HG03039 (cell line): ENCODE measurements at regions not wholly inside any gene's neighbourhood (a gene's known extent, or its start where the extent isn't known, plus 50 kb on each side); places are given as distances from the start of the nearest gene placed in this dataset.

Source experiments
- ATAC-seq: cut with Tn5 transposase; IDR thresholded peaks from one replicate; pipeline ENCODE4 v1.9.1; 2021; ENCODE audit warnings: mild to moderate bottlenecking, moderate library complexity; ENCODE audit not compliant: unreplicated experiment

GRCh38 chr13:110097013-110097412 is 209.9 kb downstream of the COL4A1 start:
- no peak for ATAC-seq

DNA sequence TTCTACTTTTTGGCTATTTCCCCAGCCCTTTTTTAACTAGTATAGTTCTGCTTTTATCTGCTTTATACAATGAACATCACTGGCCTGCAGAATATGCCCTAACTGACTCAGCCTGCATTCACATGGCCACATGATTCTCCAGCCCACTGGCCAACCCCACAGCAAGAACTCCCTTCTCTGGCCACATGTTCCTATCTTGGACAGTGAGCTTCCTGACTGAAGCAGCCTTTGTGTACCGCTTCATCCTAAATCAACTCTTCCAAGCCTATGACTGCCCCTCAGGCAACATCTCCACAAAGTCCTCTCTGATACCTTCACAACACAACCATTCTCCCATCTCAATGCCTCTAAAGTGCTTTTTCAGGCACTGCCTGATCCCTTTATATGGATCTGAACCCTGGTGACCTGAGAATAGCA is 214.1 kb downstream of the COL4A1 start:
- ATAC-seq: no peak

- ATAC-seq: no peak
Measured at GRCh38 chr13:110089815-110090214, 217.1 kb downstream of the COL4A1 start.

- no peak for ATAC-seq
Measured at GRCh38 chr13:110089100-110089499, 217.9 kb downstream of the COL4A1 start.

DNA sequence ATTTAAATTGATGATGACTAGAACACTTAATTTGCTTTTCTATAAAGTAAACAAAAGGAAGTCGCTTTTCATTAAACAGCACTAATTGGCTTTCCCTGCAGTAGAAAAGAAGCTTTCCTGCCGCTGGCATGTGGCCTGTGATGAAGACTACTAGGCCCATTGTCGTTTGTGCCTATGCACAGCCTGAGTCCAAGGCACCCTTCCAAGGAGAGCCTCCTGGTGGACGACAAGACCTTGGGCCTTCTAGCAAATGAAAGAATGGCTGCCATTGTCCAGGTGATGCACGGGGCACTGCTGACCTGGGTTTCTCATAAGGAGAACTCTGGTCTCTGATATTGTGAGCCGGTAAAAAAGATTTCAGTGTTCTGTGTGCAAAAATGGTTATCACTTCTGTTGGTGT is 233.0 kb downstream of the COL4A1 start:
- ATAC-seq: no peak

DNA sequence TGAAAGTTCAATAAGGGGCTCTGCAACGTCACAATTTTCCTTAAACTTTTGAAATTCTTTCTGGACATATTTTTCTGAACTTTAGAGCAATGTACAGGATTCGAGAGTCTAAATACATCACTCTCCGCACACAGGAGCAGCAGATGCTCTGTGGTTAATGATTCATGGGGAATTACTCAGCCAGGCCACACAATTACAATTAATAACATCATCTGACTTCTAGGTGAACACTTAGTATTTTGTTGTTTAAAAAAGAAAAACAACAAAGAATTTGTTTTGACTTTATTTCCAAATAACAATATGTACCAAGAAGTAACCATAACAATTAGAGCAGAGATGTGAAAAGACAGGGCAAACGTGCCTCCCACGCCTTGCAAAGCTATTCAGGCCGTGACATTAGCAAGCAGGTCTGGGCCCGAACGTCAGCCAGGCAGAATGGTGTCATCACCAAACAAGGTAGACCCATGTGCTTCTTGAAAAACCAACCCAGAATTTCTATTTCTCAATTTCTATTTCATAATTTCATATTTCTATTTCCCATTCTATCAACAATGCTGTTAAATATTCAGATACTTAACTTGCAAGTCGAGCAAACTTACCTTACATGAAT is 236.3 kb downstream of the COL4A1 start:
- no peak for ATAC-seq

GRCh38 chr13:110070046-110070445 is 236.9 kb downstream of the COL4A1 start:
- ATAC-seq: no peak

- no peak for ATAC-seq
Measured at GRCh38 chr13:110068176-110068473, 238.8 kb downstream of the COL4A1 start.

DNA sequence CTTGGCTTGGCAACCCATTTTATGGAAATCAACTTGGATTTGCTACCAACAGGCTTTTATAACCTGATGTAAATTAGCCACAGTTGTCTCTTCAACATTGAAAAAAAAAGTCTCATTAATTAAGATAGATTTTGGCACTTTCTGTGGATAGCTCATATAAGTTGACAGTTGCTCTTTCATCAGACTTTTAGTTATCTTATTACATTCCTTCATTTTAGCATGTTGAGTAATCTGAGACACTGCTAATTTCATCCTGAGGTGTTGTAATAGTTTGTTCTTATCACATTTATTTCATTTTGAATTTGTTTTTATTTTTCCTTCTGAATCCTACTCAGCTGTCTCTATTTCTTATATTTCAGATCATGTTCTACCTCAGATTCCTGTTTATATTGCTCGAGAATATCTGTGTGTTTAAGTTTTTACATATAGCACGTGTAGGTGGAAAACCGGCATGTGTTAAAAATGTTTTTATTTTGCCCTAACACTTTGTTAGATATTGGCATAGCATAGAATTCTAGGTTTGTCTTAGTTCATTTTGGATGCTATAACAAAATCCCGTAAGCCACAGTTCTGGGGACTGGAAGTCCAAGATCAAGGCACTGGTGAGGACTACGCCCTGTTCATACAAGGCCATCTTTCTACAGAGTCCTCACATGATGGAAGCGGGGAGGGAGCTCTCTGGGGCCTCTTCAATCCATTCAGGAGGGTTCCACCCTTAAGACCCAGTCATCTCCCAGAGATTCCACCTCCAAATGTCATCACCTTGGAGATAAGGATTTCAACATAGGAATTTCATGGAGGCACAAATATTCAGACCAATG is 239.4 kb downstream of the COL4A1 start:
- no peak for ATAC-seq

GRCh38 chr13:110065780-110066179 is 241.2 kb downstream of the COL4A1 start:
- no peak for ATAC-seq

DNA sequence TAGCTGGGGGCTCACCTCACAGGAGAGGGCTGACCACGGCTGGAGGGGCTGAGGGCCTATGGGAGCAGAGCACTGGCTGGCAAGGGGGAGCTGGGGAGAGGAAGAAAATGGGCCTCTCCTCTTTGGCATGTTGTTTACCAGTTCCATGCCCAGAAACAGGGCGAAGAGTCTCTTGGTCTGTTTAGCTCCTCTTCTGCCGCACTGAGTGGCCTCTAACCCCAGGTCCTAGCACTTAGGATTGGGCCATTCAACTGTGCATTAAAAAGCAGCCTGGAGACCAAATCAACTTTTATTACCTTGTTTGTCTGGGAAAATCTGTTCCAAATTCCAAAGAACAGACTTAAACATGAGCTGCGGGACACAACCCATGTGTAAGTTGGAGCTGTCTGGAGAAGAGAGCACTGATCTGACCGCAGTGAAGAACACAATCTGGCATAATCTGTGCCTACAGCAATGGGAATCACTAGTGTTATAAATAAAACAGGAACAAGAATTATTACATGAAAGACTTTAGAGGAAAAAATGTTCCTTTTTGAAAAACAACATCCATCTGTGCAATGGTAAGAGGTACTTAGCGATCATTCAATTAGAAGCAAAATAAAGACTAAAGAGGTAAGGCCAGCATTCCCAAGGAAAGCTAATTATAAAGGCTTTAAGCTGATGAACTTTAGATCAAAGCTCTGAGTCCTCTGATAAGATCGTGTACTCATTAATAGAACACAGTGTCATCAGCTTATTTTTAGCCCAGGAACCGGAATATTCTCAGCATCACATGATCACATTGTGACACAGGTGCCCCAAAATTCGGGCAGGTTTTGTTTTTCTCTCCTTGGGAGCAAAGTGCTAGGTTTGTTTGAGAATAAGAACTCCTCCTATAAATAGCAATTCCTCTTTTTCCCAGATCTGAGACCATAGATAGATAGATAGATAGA is 243.2 kb downstream of the COL4A1 start:
- ATAC-seq: no peak

GRCh38 chr13:110062777-110063442 is 244.0 kb downstream of the COL4A1 start:
- ATAC-seq: no peak

- ATAC-seq: no peak
Measured at GRCh38 chr13:110062077-110062776, 244.7 kb downstream of the COL4A1 start.

- ATAC-seq: no peak
Measured at GRCh38 chr13:110061270-110061669, 245.7 kb downstream of the COL4A1 start.

- ATAC-seq: no peak
Measured at GRCh38 chr13:110057052-110057451, 249.9 kb downstream of the COL4A1 start.

DNA sequence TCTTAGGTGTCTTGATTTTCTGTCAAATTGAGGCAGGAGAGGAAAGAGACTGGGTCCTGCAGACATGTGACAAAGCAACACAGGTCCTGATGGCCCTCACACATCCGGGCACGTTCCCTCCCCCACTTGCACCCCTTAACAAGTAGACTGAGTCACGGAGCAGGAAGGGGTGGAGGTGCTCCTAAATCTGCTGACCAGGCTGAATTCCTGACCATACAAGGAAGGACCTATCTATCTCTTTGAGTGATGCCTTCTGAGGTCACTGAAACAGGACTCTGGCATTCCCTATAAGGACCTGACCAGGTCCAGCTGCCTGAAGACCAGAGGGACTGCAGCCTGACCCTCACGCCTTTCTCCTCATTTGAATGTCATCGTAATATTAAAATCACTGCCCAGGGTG is 250.3 kb downstream of the COL4A1 start:
- no peak for ATAC-seq

GRCh38 chr13:110055089-110055488 is 251.9 kb downstream of the COL4A1 start:
- peak; percentile 81 for ATAC-seq

GRCh38 chr13:110054041-110054440 is 252.9 kb downstream of the COL4A1 start:
- ATAC-seq: no peak

- ATAC-seq: no peak
Measured at GRCh38 chr13:110047496-110047895, 259.5 kb downstream of the COL4A1 start.

DNA sequence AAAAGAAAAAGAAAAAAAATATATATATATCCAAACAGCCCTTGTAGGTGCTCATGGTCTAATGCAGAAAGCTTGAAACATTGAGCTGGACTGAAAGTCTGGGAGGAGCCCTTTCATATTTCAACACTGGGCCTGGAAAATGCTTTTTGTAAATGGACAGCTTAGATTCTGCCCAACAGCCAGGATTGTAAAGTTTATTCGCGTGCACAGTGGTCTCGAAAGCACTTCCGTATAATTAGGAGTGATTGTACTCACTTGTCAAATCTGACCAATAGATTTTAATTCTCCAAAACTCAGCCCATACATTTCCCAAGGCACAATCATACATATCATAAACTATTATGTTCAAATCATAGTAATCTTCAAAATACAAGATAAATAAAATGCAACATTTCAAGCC is 260.1 kb downstream of the COL4A1 start:
- ATAC-seq: no peak
